ENCODE measurements at regions not wholly inside any gene's neighbourhood (a gene's known extent, or its start where the extent isn't known, plus 50 kb on each side); places are given as distances from the start of the nearest gene placed in this dataset.

- no peak for TF ChIP-seq CTCF (IDR thresholded peaks at IDR 0.05; ENCODE audit: low read depth, low read length, poor library complexity, severe bottlenecking)
- TF ChIP-seq EZH2phosphoT487 (IDR thresholded peaks at IDR 0.05; ENCODE audit: borderline replicate concordance, low read length): no peak
Measured at GRCh38 chr20:22501034-22501433, 83.3 kb downstream of the FOXA2 start.

All from DOHH2 (cell line).